ENCODE measurements at regions not wholly inside any gene's neighbourhood (a gene's known extent, or its start where the extent isn't known, plus 50 kb on each side); places are given as distances from the start of the nearest gene placed in this dataset.
"Not testable (repeated sequence)": the region's sequence is repeated elsewhere in the genome, so short reads cannot be mapped to it uniquely, and the experiment has no call there.

GRCh38 chr5:42242881-42243485 is 180.3 kb upstream of the GHR start:
- peak; percentile 22 for DNase-seq

- DNase-seq, result no peak
Observed at GRCh38 chr5:42252306-42252705, 170.9 kb upstream of the GHR start.

- not testable (repeated sequence) for DNase-seq
Observed at GRCh38 chr5:42259914-42260313, 163.3 kb upstream of the GHR start.

GRCh38 chr5:42267091-42267490 is 156.1 kb upstream of the GHR start:
- no peak for DNase-seq

GRCh38 chr5:42268170-42268569 is 155.1 kb upstream of the GHR start:
- DNase-seq, result not testable (repeated sequence)

- DNase-seq, result no peak
Observed at GRCh38 chr5:42268630-42269029, 154.6 kb upstream of the GHR start.

GRCh38 chr5:42270771-42271170 is 152.5 kb upstream of the GHR start:
- peak; percentile 25 for DNase-seq

GRCh38 chr5:42274913-42275312 is 148.3 kb upstream of the GHR start:
- DNase-seq, result peak; percentile 28

- no peak for DNase-seq
Observed at GRCh38 chr5:42277293-42277692, 145.9 kb upstream of the GHR start.

GRCh38 chr5:42284584-42284983 is 138.7 kb upstream of the GHR start:
- no peak for DNase-seq

- no peak for DNase-seq
Observed at GRCh38 chr5:42285230-42285629, 138.0 kb upstream of the GHR start.

- no peak for DNase-seq
Observed at GRCh38 chr5:42300496-42300895, 122.7 kb upstream of the GHR start.

- no peak for DNase-seq
Observed at GRCh38 chr5:42301349-42301748, 121.9 kb upstream of the GHR start.

GRCh38 chr5:42302186-42302585 is 121.1 kb upstream of the GHR start:
- no peak for DNase-seq

GRCh38 chr5:42306287-42306686 is 117.0 kb upstream of the GHR start:
- DNase-seq, result no peak

- DNase-seq, result no peak
Observed at GRCh38 chr5:42309865-42310264, 113.4 kb upstream of the GHR start.

- DNase-seq, result no peak
Observed at GRCh38 chr5:42315214-42315613, 108.0 kb upstream of the GHR start.

- no peak for DNase-seq
Observed at GRCh38 chr5:42317575-42317974, 105.7 kb upstream of the GHR start.

GRCh38 chr5:42319546-42319945 is 103.7 kb upstream of the GHR start:
- not testable (repeated sequence) for DNase-seq

- no peak for DNase-seq
Observed at GRCh38 chr5:42321785-42322184, 101.5 kb upstream of the GHR start.

- no peak for DNase-seq
Observed at GRCh38 chr5:42337143-42337542, 86.1 kb upstream of the GHR start.

GRCh38 chr5:42337607-42338006 is 85.6 kb upstream of the GHR start:
- no peak for DNase-seq

- no peak for DNase-seq
Observed at GRCh38 chr5:42338136-42338535, 85.1 kb upstream of the GHR start.

- no peak for DNase-seq
Observed at GRCh38 chr5:42349163-42349562, 74.1 kb upstream of the GHR start.

- DNase-seq, result no peak
Observed at GRCh38 chr5:42351956-42352355, 71.3 kb upstream of the GHR start.

GRCh38 chr5:42360056-42360455 is 63.2 kb upstream of the GHR start:
- DNase-seq, result no peak

Measured in femur (tissue), 1 donor.